NCI-H345 (cell line): ENCODE measurements at regions not wholly inside any gene's neighbourhood (a gene's known extent, or its start where the extent isn't known, plus 50 kb on each side); places are given as distances from the start of the nearest gene placed in this dataset.
"Not testable (repeated sequence)": the region's sequence is repeated elsewhere in the genome, so short reads cannot be mapped to it uniquely, and the experiment has no call there.

Experiments used
- DNase-seq: peaks from one replicate; lab custom pipeline; 2025; lab: John Stamatoyannopoulos, UW

GRCh38 chr4:85165808-85166207 is 199.3 kb upstream of the WDFY3 start:
- DNase-seq, result no peak

- DNase-seq, result no peak
These were observed 199.8 kb upstream of the WDFY3 start for GRCh38 chr4:85166318-85166717.

- DNase-seq, result no peak
These were observed 201.8 kb upstream of the WDFY3 start for GRCh38 chr4:85168234-85168834.

- no peak for DNase-seq
These were observed 203.8 kb upstream of the WDFY3 start for GRCh38 chr4:85170241-85170640.

GRCh38 chr4:85175190-85175589 is 208.7 kb upstream of the WDFY3 start:
- no peak for DNase-seq

- no peak for DNase-seq
These were observed 210.6 kb upstream of the WDFY3 start for GRCh38 chr4:85177092-85177491.

GRCh38 chr4:85177679-85178078 is 211.2 kb upstream of the WDFY3 start:
- DNase-seq, result no peak

- DNase-seq, result no peak
These were observed 214.0 kb upstream of the WDFY3 start for GRCh38 chr4:85180533-85180932.

- DNase-seq, result no peak
These were observed 220.6 kb upstream of the WDFY3 start for GRCh38 chr4:85187106-85187505.

GRCh38 chr4:85196015-85196414 is 229.5 kb upstream of the WDFY3 start:
- not testable (repeated sequence) for DNase-seq

GRCh38 chr4:85200106-85200505 is 233.6 kb upstream of the WDFY3 start:
- no peak for DNase-seq

GRCh38 chr4:85209161-85209560 is 242.7 kb upstream of the WDFY3 start:
- no peak for DNase-seq

GRCh38 chr4:85210353-85210752 is 243.9 kb upstream of the WDFY3 start:
- DNase-seq, result no peak

GRCh38 chr4:85216571-85216970 is 250.1 kb upstream of the WDFY3 start:
- DNase-seq, result not testable (repeated sequence)

GRCh38 chr4:85218756-85219155 is 252.3 kb upstream of the WDFY3 start:
- DNase-seq, result no peak

GRCh38 chr4:85221606-85222005 is 253.3 kb upstream of the ARHGAP24 start:
- DNase-seq, result no peak

- no peak for DNase-seq
These were observed 252.4 kb upstream of the ARHGAP24 start for GRCh38 chr4:85222561-85222960.

- DNase-seq, result no peak
These were observed 246.7 kb upstream of the ARHGAP24 start for GRCh38 chr4:85228264-85228663.

- DNase-seq, result no peak
These were observed 241.4 kb upstream of the ARHGAP24 start for GRCh38 chr4:85233516-85233915.

GRCh38 chr4:85243857-85244256 is 231.1 kb upstream of the ARHGAP24 start:
- no peak for DNase-seq

- no peak for DNase-seq
These were observed 230.3 kb upstream of the ARHGAP24 start for GRCh38 chr4:85244638-85245037.

- DNase-seq, result no peak
These were observed 228.9 kb upstream of the ARHGAP24 start for GRCh38 chr4:85246055-85246454.

GRCh38 chr4:85250852-85251251 is 224.1 kb upstream of the ARHGAP24 start:
- DNase-seq, result no peak

GRCh38 chr4:85257817-85258370 is 217.1 kb upstream of the ARHGAP24 start:
- DNase-seq, result no peak
